IPS-NIHi11 (cell line): ENCODE measurements at regions not wholly inside any gene's neighbourhood (a gene's known extent, or its start where the extent isn't known, plus 50 kb on each side); places are given as distances from the start of the nearest gene placed in this dataset.
A peak's percentile ranks its signal among the peaks of the same experiment; 100 is the strongest.

Source experiments
- DNase-seq: peaks from one replicate; pipeline ENCODE4 v3.0.0; 2012; ENCODE audit warnings: mixed read lengths, low spot score

GRCh38 chr18:73918816-73919215, 228.8 kb downstream of the FBXO15 start:
- no peak for DNase-seq

GRCh38 chr18:73917046-73917445, 230.6 kb downstream of the FBXO15 start:
- no peak for DNase-seq

- DNase-seq: no peak
Observed at GRCh38 chr18:73913505-73913904, 234.1 kb downstream of the FBXO15 start.

GRCh38 chr18:73908323-73908722, 239.3 kb downstream of the FBXO15 start:
- peak; percentile 82 for DNase-seq

GRCh38 chr18:73901566-73901965, 246.1 kb downstream of the FBXO15 start:
- no peak for DNase-seq

- DNase-seq: no peak
Observed at GRCh38 chr18:73901151-73901550, 246.5 kb downstream of the FBXO15 start.

GRCh38 chr18:73900106-73900835, 247.4 kb downstream of the FBXO15 start:
- DNase-seq: no peak

GRCh38 chr18:73897517-73897916, 250.1 kb downstream of the FBXO15 start:
- no peak for DNase-seq

GRCh38 chr18:73896685-73897084, 250.9 kb downstream of the FBXO15 start:
- DNase-seq: no peak

GRCh38 chr18:73895701-73896100, 251.9 kb downstream of the FBXO15 start:
- DNase-seq: no peak

GRCh38 chr18:73893880-73894279, 253.8 kb downstream of the FBXO15 start:
- no peak for DNase-seq

- peak; percentile 77 for DNase-seq
Observed at GRCh38 chr18:73891572-73892421, 255.8 kb downstream of the FBXO15 start.

GRCh38 chr18:73888565-73888964, 259.1 kb downstream of the FBXO15 start:
- no peak for DNase-seq

GRCh38 chr18:73887801-73888200, 259.8 kb downstream of the FBXO15 start:
- no peak for DNase-seq

- no peak for DNase-seq
Observed at GRCh38 chr18:73884868-73885267, 262.8 kb downstream of the FBXO15 start.

- DNase-seq: no peak
Observed at GRCh38 chr18:73881396-73881917, 266.2 kb downstream of the FBXO15 start.

GRCh38 chr18:73880387-73880786, 267.2 kb downstream of the FBXO15 start:
- no peak for DNase-seq

- no peak for DNase-seq
Observed at GRCh38 chr18:73879766-73880165, 267.9 kb downstream of the FBXO15 start.

- no peak for DNase-seq
Observed at GRCh38 chr18:73879328-73879727, 268.3 kb downstream of the FBXO15 start.

GRCh38 chr18:73869182-73869581, 278.5 kb downstream of the FBXO15 start:
- DNase-seq: no peak

GRCh38 chr18:73861771-73862170, 285.9 kb downstream of the FBXO15 start:
- no peak for DNase-seq

GRCh38 chr18:73859837-73860397, 287.7 kb downstream of the FBXO15 start:
- no peak for DNase-seq
